Ectodermal cell (in vitro differentiated cells): ENCODE measurements at regions not wholly inside any gene's neighbourhood (a gene's known extent, or its start where the extent isn't known, plus 50 kb on each side); places are given as distances from the start of the nearest gene placed in this dataset.

Experiments used
- H3K27ac ChIP-seq: 2 replicates; pipeline ENCODE4 v1.7.0; 2013; ENCODE audit warnings: mild to moderate bottlenecking, low read depth, low read length; ENCODE audit not compliant: insufficient read depth, poor library complexity, severe bottlenecking
- H3K27me3 ChIP-seq: 2 replicates; pipeline ENCODE4 v1.7.0; 2013; ENCODE audit warnings: mild to moderate bottlenecking, low read length; ENCODE audit not compliant: insufficient read depth, control insufficient read depth, poor library complexity, severe bottlenecking
- H3K36me3 ChIP-seq: one replicate; pipeline ENCODE4 v1.7.0; 2013; ENCODE audit warnings: low read length; ENCODE audit not compliant: control insufficient read depth, insufficient read depth
- H3K4me1 ChIP-seq: one replicate; pipeline ENCODE4 v1.7.0; 2013; ENCODE audit warnings: low read length; ENCODE audit not compliant: control insufficient read depth, insufficient read depth
- H3K4me3 ChIP-seq: 2 replicates; pipeline ENCODE4 v1.7.0; 2013; ENCODE audit warnings: low read depth, low read length, control low read depth; ENCODE audit not compliant: insufficient read depth
- H3K9me3 ChIP-seq: 2 replicates; pipeline ENCODE4 v1.7.0; 2013; ENCODE audit warnings: mild to moderate bottlenecking, low read length, moderate library complexity; ENCODE audit not compliant: control insufficient read depth
- WGBS, 2 experiments: methylation state at CpG; one replicate each; pipeline ENCODE4 v1.1.7; 2013; ENCODE audit warnings: missing lambda C conversion rate in 2 of 2; 5-methylcytosine and 5-hydroxymethylcytosine counted together

GRCh38 chr2:215835657-215836056 is 177.7 kb downstream of the MREG start:
- WGBS, 2 experiments, result 67% methylated on average over 1 of the region's 1 CpG; no CpG with 5 or more reads in 1 of the 2 experiments

GRCh38 chr2:215835231-215835630 is 178.1 kb downstream of the MREG start:
- H3K36me3 ChIP-seq, result no peaks in the 10 kb centered on the region
- no peaks in the 10 kb centered on the region for H3K27me3 ChIP-seq
- WGBS, 2 experiments, result no CpG with 5 or more reads among the region's 1 CpG
- H3K27ac ChIP-seq, result no peak overlapping the region
- no peaks in the 10 kb centered on the region for H3K4me1 ChIP-seq
- H3K9me3 ChIP-seq, result no peaks in the 10 kb centered on the region
- H3K4me3 ChIP-seq, result no peak overlapping the region

More at GRCh38 chr2:215835657-215836056, 177.7 kb downstream of the MREG start:
- no peaks in the 10 kb centered on the region for H3K27me3 ChIP-seq
- no peaks in the 10 kb centered on the region for H3K9me3 ChIP-seq
- no peaks in the 10 kb centered on the region for H3K36me3 ChIP-seq
- H3K27ac ChIP-seq, result no peak overlapping the region
- H3K4me1 ChIP-seq, result no peaks in the 10 kb centered on the region
- H3K4me3 ChIP-seq, result no peak overlapping the region

- Histone ChIP-seq H3K36me3 (no peaks in the 10 kb centered on the region), H3K27ac (no peak overlapping the region), H3K4me1 (no peaks in the 10 kb centered on the region), H3K4me3 (no peak overlapping the region), H3K27me3 (no peaks in the 10 kb centered on the region), H3K9me3 (no peaks in the 10 kb centered on the region)
- 83 to 87% methylated on average over 5 of the region's 5 CpGs for WGBS, 2 experiments
Observed at GRCh38 chr2:215833531-215834162, 179.7 kb downstream of the MREG start.

GRCh38 chr2:215832791-215833190 is 180.6 kb downstream of the MREG start:
- Histone ChIP-seq H3K4me3 (no peak overlapping the region), H3K27ac (no peak overlapping the region), H3K36me3 (no peaks in the 10 kb centered on the region), H3K27me3 (no peaks in the 10 kb centered on the region), H3K9me3 (no peaks in the 10 kb centered on the region), H3K4me1 (no peaks in the 10 kb centered on the region)
- WGBS, 2 experiments, result 91 to 96% methylated on average over 5 to 6 of the region's 6 CpGs

- H3K27ac ChIP-seq, result no peak overlapping the region
- no peaks in the 10 kb centered on the region for H3K4me1 ChIP-seq
- no peaks in the 10 kb centered on the region for H3K27me3 ChIP-seq
- H3K36me3 ChIP-seq, result no peaks in the 10 kb centered on the region
- no peaks in the 10 kb centered on the region for H3K9me3 ChIP-seq
- 90 to 95% methylated on average over 5 of the region's 5 CpGs for WGBS, 2 experiments
- no peak overlapping the region for H3K4me3 ChIP-seq
Observed at GRCh38 chr2:215831296-215831913, 181.9 kb downstream of the MREG start.

- 85 to 90% methylated on average over 4 of the region's 4 CpGs for WGBS, 2 experiments
- no peak overlapping the region for H3K27ac ChIP-seq
- no peaks in the 10 kb centered on the region for H3K9me3 ChIP-seq
- H3K4me3 ChIP-seq, result no peak overlapping the region
- no peaks in the 10 kb centered on the region for H3K4me1 ChIP-seq
- H3K36me3 ChIP-seq, result no peaks in the 10 kb centered on the region
- no peaks in the 10 kb centered on the region for H3K27me3 ChIP-seq
Observed at GRCh38 chr2:215830304-215830703, 183.0 kb downstream of the MREG start.

GRCh38 chr2:215829261-215829660 is 184.1 kb downstream of the MREG start:
- Histone ChIP-seq H3K4me1 (no peaks in the 10 kb centered on the region), H3K27me3 (no peaks in the 10 kb centered on the region), H3K36me3 (no peaks in the 10 kb centered on the region), H3K4me3 (no peak overlapping the region), H3K27ac (no peak overlapping the region), H3K9me3 (no peaks in the 10 kb centered on the region)
- 93 to 95% methylated on average over 8 of the region's 8 CpGs for WGBS, 2 experiments

- H3K4me1 ChIP-seq, result no peaks in the 10 kb centered on the region
- 81 to 83% methylated on average over 10 of the region's 10 CpGs for WGBS, 2 experiments
- no peak overlapping the region for H3K4me3 ChIP-seq
- H3K36me3 ChIP-seq, result no peaks in the 10 kb centered on the region
- H3K27ac ChIP-seq, result no peak overlapping the region
- H3K27me3 ChIP-seq, result no peaks in the 10 kb centered on the region
- no peaks in the 10 kb centered on the region for H3K9me3 ChIP-seq
Observed at GRCh38 chr2:215828528-215829184, 184.7 kb downstream of the MREG start.

- Histone ChIP-seq H3K4me3 (no peak overlapping the region), H3K36me3 (no peaks in the 10 kb centered on the region), H3K9me3 (no peaks in the 10 kb centered on the region), H3K4me1 (no peaks in the 10 kb centered on the region), H3K27me3 (no peaks in the 10 kb centered on the region), H3K27ac (no peak overlapping the region)
- 90 to 91% methylated on average over 8 of the region's 8 CpGs for WGBS, 2 experiments
Observed at GRCh38 chr2:215826838-215827441, 186.4 kb downstream of the MREG start.

GRCh38 chr2:215826376-215826775 is 187.0 kb downstream of the MREG start:
- H3K36me3 ChIP-seq, result no peaks in the 10 kb centered on the region
- WGBS, 2 experiments, result 92 to 97% methylated on average over 3 of the region's 3 CpGs
- H3K4me3 ChIP-seq, result no peak overlapping the region
- H3K27me3 ChIP-seq, result no peaks in the 10 kb centered on the region
- H3K9me3 ChIP-seq, result no peaks in the 10 kb centered on the region
- H3K27ac ChIP-seq, result no peak overlapping the region
- no peaks in the 10 kb centered on the region for H3K4me1 ChIP-seq
